BE2C (cell line): ENCODE measurements at regions not wholly inside any gene's neighbourhood (a gene's known extent, or its start where the extent isn't known, plus 50 kb on each side); places are given as distances from the start of the nearest gene placed in this dataset.

Experiments
- DNase-seq: peaks from one replicate; pipeline ENCODE4 v3.0.0-alpha.2; 2020
- H3K27me3 ChIP-seq: fragments of 250-450 bp; sonication (Bioruptor Pico); 2 replicates; pipeline ENCODE4 v1.5.1; 2020; ENCODE audit warnings: mild to moderate bottlenecking
- H3K36me3 ChIP-seq: fragments of 250-450 bp; sonication (Bioruptor Pico); 2 replicates; pipeline ENCODE4 v1.5.1; 2020; ENCODE audit warnings: mild to moderate bottlenecking
- H3K4me1 ChIP-seq: fragments of 250-450 bp; sonication (Bioruptor Pico); 2 replicates; pipeline ENCODE4 v1.5.1; 2020
- H3K4me3 ChIP-seq: 2 replicates; pipeline ENCODE4 v1.5.1; 2011; ENCODE audit warnings: low read depth, low read length
- H3K9me3 ChIP-seq: fragments of 250-450 bp; sonication (Bioruptor Pico); 2 replicates; pipeline ENCODE4 v1.5.1; 2020
- CTCF ChIP-seq: IDR thresholded peaks from 2 replicates; pipeline ENCODE4 v1.5.1; 2012; ENCODE audit warnings: mild to moderate bottlenecking, low read depth, low read length

- H3K27me3 ChIP-seq = no peaks in the 10 kb centered on the region
Observed at GRCh38 chrX:27883468-27884092, 75.8 kb downstream of the MAGEB10 start.

DNA sequence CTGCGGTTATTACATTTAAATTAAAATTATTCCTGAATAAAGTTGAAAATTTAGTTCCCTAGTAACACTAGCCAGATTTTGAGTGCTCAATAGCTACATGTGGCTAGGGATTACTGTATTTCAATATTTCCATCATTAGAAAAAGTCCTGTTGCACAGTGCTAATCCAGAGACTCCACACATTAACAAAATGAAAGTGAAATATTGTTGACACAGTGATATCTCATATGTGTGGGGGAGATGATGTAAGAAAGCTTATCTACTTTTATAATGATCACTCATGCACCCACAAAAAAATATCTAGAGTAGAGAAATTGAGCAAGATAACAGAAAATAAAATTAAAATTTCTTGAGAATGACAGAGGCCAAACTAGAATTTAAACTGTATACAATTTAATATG lies 74.9 kb downstream of the MAGEB10 start:
- no peak for DNase-seq
- H3K36me3 ChIP-seq = no peaks in the 10 kb centered on the region
- no peaks in the 10 kb centered on the region for H3K4me1 ChIP-seq
- H3K4me3 ChIP-seq = no peak overlapping the region
- no peak for TF ChIP-seq CTCF
- H3K9me3 ChIP-seq = no peaks in the 10 kb centered on the region
- no peaks in the 10 kb centered on the region for H3K27me3 ChIP-seq

More at GRCh38 chrX:27883468-27884092, 75.8 kb downstream of the MAGEB10 start:
- no peaks in the 10 kb centered on the region for H3K4me1 ChIP-seq
- H3K36me3 ChIP-seq = no peaks in the 10 kb centered on the region
- no peaks in the 10 kb centered on the region for H3K9me3 ChIP-seq
- no peak for DNase-seq
- H3K4me3 ChIP-seq = no peak overlapping the region
- no peak for TF ChIP-seq CTCF

DNA sequence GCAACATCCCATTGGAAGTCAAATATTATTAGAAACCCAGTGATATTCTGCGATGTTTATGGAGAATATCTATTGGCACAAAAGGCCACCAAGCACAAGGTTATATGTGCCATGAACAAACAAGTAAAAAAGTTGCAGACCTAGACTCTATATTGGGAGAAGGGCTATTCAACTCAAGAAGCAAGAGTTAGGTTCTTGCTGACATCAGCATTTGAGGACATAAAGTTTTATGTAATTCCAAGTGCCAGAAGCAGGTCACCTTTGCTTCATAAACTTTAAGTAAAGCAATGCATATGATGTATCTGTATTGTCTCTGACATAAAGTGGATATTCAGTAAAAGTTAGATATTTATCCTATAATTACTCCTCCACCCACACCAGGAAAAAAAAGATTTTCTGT lies 71.1 kb downstream of the MAGEB10 start:
- Histone ChIP-seq H3K36me3 (no peaks in the 10 kb centered on the region), H3K9me3 (no peaks in the 10 kb centered on the region), H3K4me1 (no peaks in the 10 kb centered on the region), H3K4me3 (no peak overlapping the region), H3K27me3 (no peaks in the 10 kb centered on the region)
- TF ChIP-seq CTCF = no peak
- no peak for DNase-seq
